Neural cell (in vitro differentiated cells): ENCODE measurements at regions not wholly inside any gene's neighbourhood (a gene's known extent, or its start where the extent isn't known, plus 50 kb on each side); places are given as distances from the start of the nearest gene placed in this dataset.

Experiments used
- POLR2AphosphoS5 ChIP-seq: IDR thresholded peaks from 2 replicates; pipeline ENCODE4 v1.6.1; 2012
- REST ChIP-seq: IDR thresholded peaks from 2 replicates; pipeline ENCODE4 v1.6.1; 2012; ENCODE audit warnings: borderline replicate concordance
- TAF1 ChIP-seq: IDR thresholded peaks from 2 replicates; pipeline ENCODE4 v1.6.1; 2012; ENCODE audit warnings: low read depth
- TF ChIP-seq, protein P1 (sequence below): fragments of 450-650 bp; IDR thresholded peaks from 2 replicates; pipeline ENCODE4 v1.5.1; 2014; ENCODE audit warnings: antibody characterized with exemption, mild to moderate bottlenecking, moderate library complexity; ENCODE audit not compliant: poor library complexity, severe bottlenecking

- TF ChIP-seq TAF1 (no peak), REST (no peak), POLR2AphosphoS5 (no peak)
- TF ChIP-seq, protein P1, sequence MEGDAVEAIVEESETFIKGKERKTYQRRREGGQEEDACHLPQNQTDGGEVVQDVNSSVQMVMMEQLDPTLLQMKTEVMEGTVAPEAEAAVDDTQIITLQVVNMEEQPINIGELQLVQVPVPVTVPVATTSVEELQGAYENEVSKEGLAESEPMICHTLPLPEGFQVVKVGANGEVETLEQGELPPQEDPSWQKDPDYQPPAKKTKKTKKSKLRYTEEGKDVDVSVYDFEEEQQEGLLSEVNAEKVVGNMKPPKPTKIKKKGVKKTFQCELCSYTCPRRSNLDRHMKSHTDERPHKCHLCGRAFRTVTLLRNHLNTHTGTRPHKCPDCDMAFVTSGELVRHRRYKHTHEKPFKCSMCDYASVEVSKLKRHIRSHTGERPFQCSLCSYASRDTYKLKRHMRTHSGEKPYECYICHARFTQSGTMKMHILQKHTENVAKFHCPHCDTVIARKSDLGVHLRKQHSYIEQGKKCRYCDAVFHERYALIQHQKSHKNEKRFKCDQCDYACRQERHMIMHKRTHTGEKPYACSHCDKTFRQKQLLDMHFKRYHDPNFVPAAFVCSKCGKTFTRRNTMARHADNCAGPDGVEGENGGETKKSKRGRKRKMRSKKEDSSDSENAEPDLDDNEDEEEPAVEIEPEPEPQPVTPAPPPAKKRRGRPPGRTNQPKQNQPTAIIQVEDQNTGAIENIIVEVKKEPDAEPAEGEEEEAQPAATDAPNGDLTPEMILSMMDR = no peak
These were observed 211.5 kb upstream of the RPS23 start for GRCh38 chr5:82489683-82490082.
